Lower leg skin (tissue), 4 donors: ENCODE measurements at regions not wholly inside any gene's neighbourhood (a gene's known extent, or its start where the extent isn't known, plus 50 kb on each side); places are given as distances from the start of the nearest gene placed in this dataset.

ENCODE experiments used
- DNase-seq, 2 donors: peaks; one replicate each; pipeline ENCODE4 v3.0.0-alpha.2; 2019; ENCODE audit warnings: low spot score in 2 of 2
- H3K4me3 ChIP-seq: fragments of 200-600 bp; sonication (generic); 2 replicates; pipeline ENCODE4 v1.5.1; 2017; ENCODE audit warnings: mild to moderate bottlenecking, low read depth; ENCODE audit not compliant: poor library complexity, severe bottlenecking
- CTCF ChIP-seq, 3 donors: fragments of 450-650 bp; IDR thresholded peaks; one replicate each; pipeline ENCODE4 v1.5.1; 2016; ENCODE audit warnings: antibody characterized with exemption in 3 of 3, mild to moderate bottlenecking in 3 of 3, moderate library complexity in 2 of 3
- POLR2A ChIP-seq, 2 donors: fragments of 450-650 bp; IDR thresholded peaks; one replicate each; pipeline ENCODE4 v1.6.1; 2016 to 2017; ENCODE audit warnings: antibody characterized with exemption in 2 of 2, mild to moderate bottlenecking in 1 of 2, moderate library complexity in 1 of 2
- WGBS, 2 donors: methylation state at CpG; one replicate each; pipeline ENCODE4 v1.1.5; 2018; 5-methylcytosine and 5-hydroxymethylcytosine counted together
- intact Hi-C: fragments of 100-400 bp; cut with DNase I; formaldehyde crosslinking; loops from one replicate; pipeline ENCODE4 v1.15.0; 2023; ENCODE audit warnings: low total_unique reads

DNA sequence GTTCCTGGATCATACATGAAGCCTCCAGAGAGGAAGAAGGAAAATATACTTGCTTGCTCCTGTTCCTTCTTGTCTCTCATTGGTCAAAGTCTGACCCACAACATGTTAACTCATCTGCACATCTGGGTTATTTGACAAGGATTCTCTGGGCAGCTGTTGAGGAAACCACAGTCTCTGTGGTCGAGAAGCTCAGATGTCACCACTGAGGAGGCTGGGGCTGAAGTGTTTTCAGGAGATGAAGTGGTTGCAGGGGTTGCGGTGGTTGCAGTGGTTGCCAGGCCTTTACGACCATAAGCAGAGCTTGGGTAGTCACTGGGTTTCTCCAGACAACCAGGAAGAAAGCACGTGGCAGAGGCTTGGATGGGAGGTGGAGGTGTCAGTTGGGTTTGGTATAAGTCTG, 265.0 kb upstream of the LRIG3 start:
- intact Hi-C loops, result no loop called here
- no peak for DNase-seq
- no peak for TF ChIP-seq POLR2A (IDR thresholded peaks at IDR 0.05)
- TF ChIP-seq CTCF (IDR thresholded peaks at IDR 0.05), result no peak
- no peak overlapping the region for H3K4me3 ChIP-seq
- WGBS, 2 donors, result 66 to 81% methylated on average over 4 of the region's 4 CpGs

- no peak for DNase-seq
- H3K4me3 ChIP-seq, result no peak overlapping the region
- intact Hi-C loops, result no loop called here
- no peak for TF ChIP-seq CTCF (IDR thresholded peaks at IDR 0.05)
- TF ChIP-seq POLR2A (IDR thresholded peaks at IDR 0.05), result no peak
- WGBS, 2 donors, result 82 to 96% methylated on average over 3 of the region's 3 CpGs
These were observed 262.6 kb upstream of the LRIG3 start for GRCh38 chr12:59182658-59183455.

- no peak overlapping the region for H3K4me3 ChIP-seq
- WGBS, 2 donors, result 51% methylated on average over 4 of the region's 4 CpGs
These were observed 261.9 kb upstream of the LRIG3 start for GRCh38 chr12:59182191-59182590.

GRCh38 chr12:59181196-59181777, 261.0 kb upstream of the LRIG3 start:
- no peak for DNase-seq
- no peak for TF ChIP-seq POLR2A (IDR thresholded peaks at IDR 0.05)
- H3K4me3 ChIP-seq, result no peak overlapping the region
- intact Hi-C loops, result no loop called here
- WGBS, 2 donors, result 62 to 70% methylated on average over 2 of the region's 2 CpGs

More at GRCh38 chr12:59182191-59182590, 261.9 kb upstream of the LRIG3 start:
- intact Hi-C loops, result no loop called here
- no peak for TF ChIP-seq CTCF (IDR thresholded peaks at IDR 0.05)
- no peak for TF ChIP-seq POLR2A (IDR thresholded peaks at IDR 0.05)
- DNase-seq, result no peak

DNA sequence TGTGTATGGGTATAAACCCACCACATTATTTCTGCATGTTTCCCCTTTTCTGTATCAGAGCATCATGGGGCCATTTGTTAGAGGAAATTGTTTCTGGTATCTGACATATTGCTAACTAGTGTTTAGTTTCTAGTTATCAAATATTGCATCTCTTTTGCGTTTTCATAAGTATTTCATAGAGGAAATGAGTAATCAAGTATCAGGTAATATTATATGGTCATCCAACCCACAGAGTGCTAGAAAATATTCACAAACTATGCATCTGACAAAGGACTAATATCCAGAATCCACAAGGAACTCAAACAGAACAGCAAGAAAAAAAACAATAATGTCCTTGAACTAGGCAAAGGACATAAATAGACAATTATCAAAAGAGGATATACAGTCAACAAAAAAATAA, 258.9 kb upstream of the LRIG3 start:
- WGBS, 2 donors, result 82 to 84% methylated on average over 1 of the region's 1 CpG
- H3K4me3 ChIP-seq, result no peak overlapping the region
- intact Hi-C loops, result no loop called here
- TF ChIP-seq POLR2A (IDR thresholded peaks at IDR 0.05) (no peak), CTCF (IDR thresholded peaks at IDR 0.05) (no peak)
- no peak for DNase-seq

GRCh38 chr12:59173695-59174094, 253.4 kb upstream of the LRIG3 start:
- WGBS, 2 donors, result 62 to 80% methylated on average over 4 of the region's 4 CpGs
- intact Hi-C loops, result no loop called here
- no peak overlapping the region for H3K4me3 ChIP-seq
- DNase-seq, result no peak
- TF ChIP-seq CTCF (IDR thresholded peaks at IDR 0.05) (no peak), POLR2A (IDR thresholded peaks at IDR 0.05) (no peak)
